ENCODE measurements at regions not wholly inside any gene's neighbourhood (a gene's known extent, or its start where the extent isn't known, plus 50 kb on each side); places are given as distances from the start of the nearest gene placed in this dataset.
"Not testable (repeated sequence)": the region's sequence is repeated elsewhere in the genome, so short reads cannot be mapped to it uniquely, and the experiment has no call there.

GRCh38 chr7:34438436-34438835 lies 219.6 kb upstream of the NPSR1 start:
- no peaks in the 10 kb centered on the region for H3K79me2 ChIP-seq (ENCODE audit: low read depth)
- no peaks in the 10 kb centered on the region for H3K36me3 ChIP-seq (ENCODE audit: low read depth)
- no peaks in the 10 kb centered on the region for H3F3A ChIP-seq (ENCODE audit: insufficient read depth, low read depth)
- H3K4me3 ChIP-seq, result no peak overlapping the region
- no peak for DNase-seq
- no peaks in the 10 kb centered on the region for H3K4me1 ChIP-seq (replicated peaks; ENCODE audit: insufficient read depth)
- H3K27me3 ChIP-seq (ENCODE audit: insufficient read depth, low read depth), result no peaks in the 10 kb centered on the region
- H3K9me3 ChIP-seq (ENCODE audit: insufficient read depth, low read depth), result no peaks in the 10 kb centered on the region
- ChIA-PET POLR2A (ENCODE audit: unreplicated experiment) (no interaction called here), CTCF (interaction anchor here (0.6 kb wide), 1 partner anchor 322 kb away, joined by 3 read pairs; no protein-coding TSS in a partner anchor)
- no peak for TF ChIP-seq EZH2 (IDR thresholded peaks at IDR 0.05; ENCODE audit: low read depth)
- H3K27ac ChIP-seq, result no peak overlapping the region
- no TSS peak for BruUV-seq (replicated peaks)
- no peaks in the 10 kb centered on the region for H4K20me1 ChIP-seq (ENCODE audit: insufficient read depth)
- intact Hi-C loops (cut with micrococcal nuclease; ENCODE audit: unreplicated experiment), result no loop called here
- H3K9me2 ChIP-seq (ENCODE audit: insufficient read depth), result no peaks in the 10 kb centered on the region
- no peak overlapping the region for H2AFZ ChIP-seq
- H3K4me2 ChIP-seq, result 0 out of 2 replicates have a peak overlapping the region, but pooled peaks have one; percentile 8

- intact Hi-C loops (cut with micrococcal nuclease; ENCODE audit: unreplicated experiment), result no loop called here
- CTCF ChIA-PET, result no interaction called here
- Histone ChIP-seq H3K9me2 (ENCODE audit: insufficient read depth) (no peaks in the 10 kb centered on the region), H3K27me3 (ENCODE audit: insufficient read depth, low read depth) (no peaks in the 10 kb centered on the region), H3K36me3 (ENCODE audit: low read depth) (no peaks in the 10 kb centered on the region), H3K9me3 (ENCODE audit: insufficient read depth, low read depth) (no peaks in the 10 kb centered on the region), H3K4me3 (no peak overlapping the region), H3K27ac (no peak overlapping the region), H3K79me2 (ENCODE audit: low read depth) (no peaks in the 10 kb centered on the region), H4K20me1 (ENCODE audit: insufficient read depth) (no peaks in the 10 kb centered on the region), H3F3A (ENCODE audit: insufficient read depth, low read depth) (no peaks in the 10 kb centered on the region), H2AFZ (0 out of 2 replicates have a peak overlapping the region, but pooled peaks have one; percentile 53), H3K4me2 (no peak overlapping the region), H3K4me1 (replicated peaks; ENCODE audit: insufficient read depth) (no peaks in the 10 kb centered on the region)
- DNase-seq, result no peak
- POLR2A ChIA-PET (ENCODE audit: unreplicated experiment), result no interaction called here
- no TSS peak for BruUV-seq (replicated peaks)
- no peak for TF ChIP-seq EZH2 (IDR thresholded peaks at IDR 0.05; ENCODE audit: low read depth)
- TF ChIP-seq CTCF (conservative IDR thresholded peaks at IDR 0.05), result no peak
Observed at GRCh38 chr7:34445653-34446052, 212.4 kb upstream of the NPSR1 start.

GRCh38 chr7:34448531-34448930 lies 209.5 kb upstream of the NPSR1 start:
- POLR2A ChIA-PET (ENCODE audit: unreplicated experiment); BruUV-seq (replicated peaks); H3F3A ChIP-seq (ENCODE audit: insufficient read depth, low read depth); H3K9me2 ChIP-seq (ENCODE audit: insufficient read depth); H3K36me3 ChIP-seq (ENCODE audit: low read depth); CTCF ChIA-PET; intact Hi-C loops (cut with micrococcal nuclease; ENCODE audit: unreplicated experiment); H2AFZ ChIP-seq; H3K4me2 ChIP-seq; H3K27me3 ChIP-seq (ENCODE audit: insufficient read depth, low read depth); H4K20me1 ChIP-seq (ENCODE audit: insufficient read depth); H3K79me2 ChIP-seq (ENCODE audit: low read depth); H3K9me3 ChIP-seq (ENCODE audit: insufficient read depth, low read depth); H3K4me1 ChIP-seq (replicated peaks; ENCODE audit: insufficient read depth); H3K27ac ChIP-seq; DNase-seq; H3K4me3 ChIP-seq: not testable (repeated sequence)

- Histone ChIP-seq H3K4me3 (no peak overlapping the region), H3F3A (ENCODE audit: insufficient read depth, low read depth) (no peaks in the 10 kb centered on the region), H3K27ac (no peak overlapping the region), H3K4me1 (replicated peaks; ENCODE audit: insufficient read depth) (no peaks in the 10 kb centered on the region), H3K36me3 (ENCODE audit: low read depth) (no peaks in the 10 kb centered on the region), H2AFZ (no peak overlapping the region), H4K20me1 (ENCODE audit: insufficient read depth) (no peaks in the 10 kb centered on the region), H3K9me3 (ENCODE audit: insufficient read depth, low read depth) (no peaks in the 10 kb centered on the region), H3K4me2 (no peak overlapping the region), H3K27me3 (ENCODE audit: insufficient read depth, low read depth) (no peaks in the 10 kb centered on the region), H3K79me2 (ENCODE audit: low read depth) (no peaks in the 10 kb centered on the region), H3K9me2 (ENCODE audit: insufficient read depth) (no peaks in the 10 kb centered on the region)
- DNase-seq, result no peak
- ChIA-PET POLR2A (ENCODE audit: unreplicated experiment) (no interaction called here), CTCF (no interaction called here)
- intact Hi-C loops (cut with micrococcal nuclease; ENCODE audit: unreplicated experiment), result no loop called here
- no TSS peak for BruUV-seq (replicated peaks)
- no peak for TF ChIP-seq CTCF (conservative IDR thresholded peaks at IDR 0.05)
Observed at GRCh38 chr7:34449765-34450164, 208.3 kb upstream of the NPSR1 start.

All from PC-9 (cell line).